Osteoblast (primary cell): ENCODE measurements at regions not wholly inside any gene's neighbourhood (a gene's known extent, or its start where the extent isn't known, plus 50 kb on each side); places are given as distances from the start of the nearest gene placed in this dataset.

ENCODE experiments used
- DNase-seq: peaks from one replicate; pipeline ENCODE4 v3.0.0; 2011; ENCODE audit warnings: low spot score, mixed read lengths; ENCODE audit not compliant: insufficient read length; ENCODE audit errors: missing footprints
- H2AFZ ChIP-seq: 2 replicates; pipeline ENCODE4 v1.6.0; 2011; ENCODE audit warnings: mild to moderate bottlenecking, low read length
- H3K27ac ChIP-seq: 2 replicates; pipeline ENCODE4 v1.5.1; 2011; ENCODE audit warnings: mild to moderate bottlenecking, low read depth, low read length, moderate library complexity
- H3K27me3 ChIP-seq: 2 replicates; pipeline ENCODE4 v1.6.0; 2012; ENCODE audit warnings: mild to moderate bottlenecking, control low read depth, inconsistent platforms, low read length, moderate library complexity; ENCODE audit not compliant: insufficient read depth
- H3K36me3 ChIP-seq: 2 replicates; pipeline ENCODE4 v1.5.1; 2011; ENCODE audit warnings: mild to moderate bottlenecking, low read length, control low read depth, moderate library complexity; ENCODE audit not compliant: insufficient read depth
- H3K4me1 ChIP-seq: 2 replicates; pipeline ENCODE4 v1.5.1; 2011; ENCODE audit warnings: mild to moderate bottlenecking, low read length, control low read depth, moderate library complexity; ENCODE audit not compliant: insufficient read depth
- H3K4me2 ChIP-seq: 2 replicates; pipeline ENCODE4 v1.6.0; 2011; ENCODE audit warnings: mild to moderate bottlenecking, low read length; ENCODE audit not compliant: insufficient read depth
- H3K4me3 ChIP-seq: fragments of 200-600 bp; sonication (generic); 3 replicates; pipeline ENCODE4 v1.5.1; 2012; ENCODE audit warnings: mild to moderate bottlenecking, low read length, inconsistent platforms; ENCODE audit not compliant: insufficient read depth
- H3K79me2 ChIP-seq: 2 replicates; pipeline ENCODE4 v1.6.0; 2012; ENCODE audit warnings: mild to moderate bottlenecking, low read length, control low read depth, inconsistent platforms; ENCODE audit not compliant: insufficient read depth
- H3K9me3 ChIP-seq: 2 replicates; pipeline ENCODE4 v1.5.1; 2011; ENCODE audit warnings: low read depth, low read length, control low read depth
- H4K20me1 ChIP-seq: 2 replicates; pipeline ENCODE4 v1.6.0; 2012; ENCODE audit warnings: mild to moderate bottlenecking, low read length, control low read depth; ENCODE audit not compliant: insufficient read depth
- CTCF ChIP-seq: IDR thresholded peaks from 2 replicates; pipeline ENCODE4 v1.5.1; 2011; ENCODE audit warnings: mild to moderate bottlenecking, low read depth, low read length, moderate library complexity; ENCODE audit errors: extremely low read depth

- no peak for DNase-seq
- H3K79me2 ChIP-seq = no peaks in the 10 kb centered on the region
- no peaks in the 10 kb centered on the region for H3K4me1 ChIP-seq
- no peaks in the 10 kb centered on the region for H3K9me3 ChIP-seq
- no peak overlapping the region for H3K27ac ChIP-seq
- no peak for TF ChIP-seq CTCF
- no peak overlapping the region for H3K4me3 ChIP-seq
- peaks cover 3% of the 10 kb centered on the region for H4K20me1 ChIP-seq
- H3K36me3 ChIP-seq = no peaks in the 10 kb centered on the region
- H3K4me2 ChIP-seq = no peak overlapping the region
- peaks cover 21% of the 10 kb centered on the region for H3K27me3 ChIP-seq
- no peak overlapping the region for H2AFZ ChIP-seq
Measured at GRCh38 chr12:132417741-132418140, 72.2 kb upstream of the FBRSL1 start.

GRCh38 chr12:132416827-132417226 lies 73.1 kb upstream of the FBRSL1 start:
- Histone ChIP-seq H3K36me3 (no peaks in the 10 kb centered on the region), H3K4me2 (no peak overlapping the region), H2AFZ (no peak overlapping the region), H3K9me3 (no peaks in the 10 kb centered on the region), H3K4me1 (no peaks in the 10 kb centered on the region), H4K20me1 (peaks cover 3% of the 10 kb centered on the region), H3K79me2 (no peaks in the 10 kb centered on the region), H3K27ac (no peak overlapping the region), H3K4me3 (no peak overlapping the region), H3K27me3 (peaks cover 18% of the 10 kb centered on the region)
- no peak for TF ChIP-seq CTCF
- no peak for DNase-seq

- Histone ChIP-seq H3K4me3 (no peak overlapping the region), H4K20me1 (peaks cover 3% of the 10 kb centered on the region), H3K9me3 (no peaks in the 10 kb centered on the region), H3K79me2 (no peaks in the 10 kb centered on the region), H3K36me3 (no peaks in the 10 kb centered on the region), H3K27ac (no peak overlapping the region), H3K4me2 (no peak overlapping the region), H2AFZ (no peak overlapping the region), H3K27me3 (peaks cover 16% of the 10 kb centered on the region), H3K4me1 (no peaks in the 10 kb centered on the region)
- no peak for DNase-seq
- no peak for TF ChIP-seq CTCF
Measured at GRCh38 chr12:132416121-132416673, 73.8 kb upstream of the FBRSL1 start.

GRCh38 chr12:132415327-132416120 lies 74.4 kb upstream of the FBRSL1 start:
- no peak for TF ChIP-seq CTCF
- DNase-seq = no peak
- H3K27me3 ChIP-seq = peaks cover 16% of the 10 kb centered on the region

More at GRCh38 chr12:132415327-132416120, 74.4 kb upstream of the FBRSL1 start:
- Histone ChIP-seq H3K36me3 (no peaks in the 10 kb centered on the region), H4K20me1 (peaks cover 3% of the 10 kb centered on the region), H3K4me3 (no peak overlapping the region), H3K9me3 (no peaks in the 10 kb centered on the region), H3K79me2 (no peaks in the 10 kb centered on the region), H3K4me1 (no peaks in the 10 kb centered on the region), H3K4me2 (no peak overlapping the region), H3K27ac (no peak overlapping the region), H2AFZ (no peak overlapping the region)
